Sigmoid colon (tissue), 6 donors: ENCODE measurements at regions not wholly inside any gene's neighbourhood (a gene's known extent, or its start where the extent isn't known, plus 50 kb on each side); places are given as distances from the start of the nearest gene placed in this dataset.

Experiments
- DNase-seq: peaks from one replicate; pipeline ENCODE4 v3.0.0-alpha.2; 2019
- H3K27ac ChIP-seq, 4 donors: fragments of 200-600 bp; sonication (generic); one replicate each; pipeline ENCODE4 v1.5.1; 2016 to 2019; ENCODE audit warnings: mild to moderate bottlenecking in 1 of 4
- H3K27me3 ChIP-seq, 3 donors: fragments of 200-600 bp; sonication (generic); one replicate each; pipeline ENCODE4 v1.5.1; 2019; ENCODE audit warnings: mild to moderate bottlenecking in 1 of 3
- H3K36me3 ChIP-seq, 4 donors: fragments of 200-600 bp; sonication (generic); one replicate each; pipeline ENCODE4 v1.5.1; 2016 to 2019
- H3K4me1 ChIP-seq, 4 donors: fragments of 200-600 bp; sonication (generic); one replicate each; pipeline ENCODE4 v1.5.1; 2017 to 2019
- H3K4me3 ChIP-seq, 4 donors: fragments of 200-600 bp; sonication (generic); one replicate each; pipeline ENCODE4 v1.5.1; 2017 to 2019; ENCODE audit warnings: mild to moderate bottlenecking in 2 of 4, moderate library complexity in 1 of 4
- H3K9me3 ChIP-seq, 4 donors: fragments of 200-600 bp in 3 of 4; sonication (generic) in 3 of 4; one replicate each; pipeline versions ENCODE4 v1.5.1 to v1.6.1; 2013 to 2019
- CTCF ChIP-seq, 4 experiments: fragments of 450-650 bp in 3 of 4; fragments of 200-600 bp in 1 of 4; IDR thresholded peaks; one replicate each; pipeline ENCODE4 v1.5.1; 2016 to 2019; ENCODE audit warnings: antibody characterized with exemption in 4 of 4, mild to moderate bottlenecking in 3 of 4, moderate library complexity in 2 of 4
- EP300 ChIP-seq, 4 donors: sonication (generic); formaldehyde crosslinking; IDR thresholded peaks; one replicate each; pipeline ENCODE4 v1.6.1; 2017; ENCODE audit warnings: antibody characterized with exemption in 4 of 4
- POLR2A ChIP-seq, 2 donors: fragments of 450-650 bp; IDR thresholded peaks; one replicate each; pipeline ENCODE4 v1.6.1; 2016; ENCODE audit warnings: antibody characterized with exemption in 2 of 2, mild to moderate bottlenecking in 2 of 2, moderate library complexity in 2 of 2
- POLR2AphosphoS5 ChIP-seq, 4 donors: sonication (generic); formaldehyde crosslinking; IDR thresholded peaks; one replicate each; pipeline ENCODE4 v1.6.1; 2017; ENCODE audit warnings: antibody characterized with exemption in 4 of 4
- WGBS, 2 donors: extraction: QIAGEN DNeasy Blood & Tissue Kit; methylation state at CpG; one replicate each; pipeline ENCODE4 v1.1.7; 2013; 5-methylcytosine and 5-hydroxymethylcytosine counted together
- intact Hi-C: fragments of 100-400 bp; cut with DNase I; formaldehyde crosslinking; loops from one replicate; pipeline ENCODE4 v1.15.1; 2023
- donor health status: healthy with polysubstance abuse.
- donor health status: healthy.

- H3K4me1 ChIP-seq, result peaks cover 0 to 15% (median 9%) of the 10 kb centered on the region in 4 donors
Observed at GRCh38 chr13:109900741-109901140, 114.4 kb upstream of the IRS2 start.

GRCh38 chr13:109900320-109900719, 113.9 kb upstream of the IRS2 start:
- H3K27ac ChIP-seq, result no peak overlapping the region
- TF ChIP-seq CTCF (IDR thresholded peaks at IDR 0.05) (no peak), POLR2A (IDR thresholded peaks at IDR 0.05) (no peak), POLR2AphosphoS5 (IDR thresholded peaks at IDR 0.05) (no peak), EP300 (IDR thresholded peaks at IDR 0.05) (no peak)
- 21 to 49% methylated on average over 6 of the region's 6 CpGs for WGBS, 2 donors
- intact Hi-C loops, result no loop called here
- H3K4me1 ChIP-seq, result peaks cover 0 to 15% (median 9%) of the 10 kb centered on the region in 4 donors
- H3K36me3 ChIP-seq, result no peaks in the 10 kb centered on the region
- H3K9me3 ChIP-seq, result no peaks in the 10 kb centered on the region
- DNase-seq, result no peak
- H3K4me3 ChIP-seq, result no peak overlapping the region
- no peaks in the 10 kb centered on the region for H3K27me3 ChIP-seq

More at GRCh38 chr13:109900741-109901140, 114.4 kb upstream of the IRS2 start:
- no peak overlapping the region for H3K4me3 ChIP-seq
- no peak overlapping the region for H3K27ac ChIP-seq
- H3K36me3 ChIP-seq, result no peaks in the 10 kb centered on the region
- H3K27me3 ChIP-seq, result no peaks in the 10 kb centered on the region
- no peak for TF ChIP-seq CTCF (IDR thresholded peaks at IDR 0.05)
- no peak for TF ChIP-seq POLR2A (IDR thresholded peaks at IDR 0.05)
- TF ChIP-seq POLR2AphosphoS5 (IDR thresholded peaks at IDR 0.05), result no peak
- TF ChIP-seq EP300 (IDR thresholded peaks at IDR 0.05), result no peak
- intact Hi-C loops, result no loop called here
- no peaks in the 10 kb centered on the region for H3K9me3 ChIP-seq
- DNase-seq, result no peak
- WGBS, 2 donors, result 83 to 86% methylated on average over 8 of the region's 8 CpGs

GRCh38 chr13:109899748-109900147, 113.4 kb upstream of the IRS2 start:
- Histone ChIP-seq H3K27ac (no peak overlapping the region), H3K4me3 (no peak overlapping the region), H3K27me3 (no peaks in the 10 kb centered on the region), H3K36me3 (no peaks in the 10 kb centered on the region), H3K4me1 (peaks cover 0 to 15% (median 9%) of the 10 kb centered on the region in 4 donors), H3K9me3 (no peaks in the 10 kb centered on the region)
- intact Hi-C loops, result loop anchor here (5.0 kb wide), 1 partner anchor 123 kb away; no protein-coding TSS in a partner anchor
- no peak for DNase-seq
- WGBS, 2 donors, result 57 to 76% methylated on average over 3 of the region's 3 CpGs
- no peak for TF ChIP-seq POLR2AphosphoS5 (IDR thresholded peaks at IDR 0.05)
- TF ChIP-seq POLR2A (IDR thresholded peaks at IDR 0.05), result no peak
- TF ChIP-seq EP300 (IDR thresholded peaks at IDR 0.05), result no peak
- TF ChIP-seq CTCF (IDR thresholded peaks at IDR 0.05), result no peak

- Histone ChIP-seq H3K27me3 (no peaks in the 10 kb centered on the region), H3K27ac (peak overlapping the region in 1 of 4 donors; percentile 39), H3K4me1 (peaks cover 0 to 15% (median 9%) of the 10 kb centered on the region in 4 donors), H3K9me3 (no peaks in the 10 kb centered on the region), H3K4me3 (no peak overlapping the region), H3K36me3 (no peaks in the 10 kb centered on the region)
- DNase-seq, result no peak
- intact Hi-C loops, result loop anchor here (5.0 kb wide), 1 partner anchor 123 kb away; no protein-coding TSS in a partner anchor
- 94 to 99% methylated on average over 3 of the region's 3 CpGs for WGBS, 2 donors
- TF ChIP-seq EP300 (IDR thresholded peaks at IDR 0.05), result no peak
- peak in 1 of 4 donors; percentile 31 for TF ChIP-seq POLR2AphosphoS5 (IDR thresholded peaks at IDR 0.05)
Observed at GRCh38 chr13:109899316-109899715, 112.9 kb upstream of the IRS2 start.

GRCh38 chr13:109897988-109898624, 111.7 kb upstream of the IRS2 start:
- no peaks in the 10 kb centered on the region for H3K36me3 ChIP-seq
- H3K27me3 ChIP-seq, result no peaks in the 10 kb centered on the region
- peaks cover 0 to 15% (median 9%) of the 10 kb centered on the region in 4 donors for H3K4me1 ChIP-seq
- H3K9me3 ChIP-seq, result no peaks in the 10 kb centered on the region
- no peak for TF ChIP-seq POLR2A (IDR thresholded peaks at IDR 0.05)
- no peak for TF ChIP-seq EP300 (IDR thresholded peaks at IDR 0.05)
- no peak for TF ChIP-seq POLR2AphosphoS5 (IDR thresholded peaks at IDR 0.05)
- no peak for TF ChIP-seq CTCF (IDR thresholded peaks at IDR 0.05)
- no peak for DNase-seq
- no peak overlapping the region for H3K4me3 ChIP-seq
- 73 to 78% methylated on average over 5 of the region's 5 CpGs for WGBS, 2 donors
- peak overlapping the region in 2 of 4 donors; percentile 10 to 39 for H3K27ac ChIP-seq
- intact Hi-C loops, result loop anchor here (5.0 kb wide), 1 partner anchor 124 kb away; no protein-coding TSS in a partner anchor
